ENCODE measurements at regions not wholly inside any gene's neighbourhood (a gene's known extent, or its start where the extent isn't known, plus 50 kb on each side); places are given as distances from the start of the nearest gene placed in this dataset.

GRCh38 chr1:58864654-58865053 lies 80.8 kb upstream of the JUN start:
- no peak for DNase-seq

GRCh38 chr1:58866578-58866977 lies 82.7 kb upstream of the JUN start:
- no peak for DNase-seq

- no peak for DNase-seq
Observed at GRCh38 chr1:58869638-58870297, 85.9 kb upstream of the JUN start.

GRCh38 chr1:58870298-58870676 lies 86.4 kb upstream of the JUN start:
- peak; percentile 83 for DNase-seq

- DNase-seq: no peak
Observed at GRCh38 chr1:58874342-58874741, 90.5 kb upstream of the JUN start.

- peak; percentile 93 for DNase-seq
Observed at GRCh38 chr1:58874757-58875755, 91.2 kb upstream of the JUN start.

- no peak for DNase-seq
Observed at GRCh38 chr1:58879464-58879863, 95.6 kb upstream of the JUN start.

- no peak for DNase-seq
Observed at GRCh38 chr1:58880592-58880991, 96.7 kb upstream of the JUN start.

- no peak for DNase-seq
Observed at GRCh38 chr1:58881471-58881994, 97.7 kb upstream of the JUN start.

- peak; percentile 59 for DNase-seq
Observed at GRCh38 chr1:58882322-58882948, 98.6 kb upstream of the JUN start.

GRCh38 chr1:58883037-58883887 lies 99.4 kb upstream of the JUN start:
- DNase-seq: peak; percentile 86

GRCh38 chr1:58883888-58884482 lies 100.1 kb upstream of the JUN start:
- no peak for DNase-seq

- DNase-seq: peak; percentile 94
Observed at GRCh38 chr1:58884706-58885661, 101.1 kb upstream of the JUN start.

- DNase-seq: no peak
Observed at GRCh38 chr1:58885998-58886397, 102.2 kb upstream of the JUN start.

- no peak for DNase-seq
Observed at GRCh38 chr1:58886611-58887010, 102.8 kb upstream of the JUN start.

GRCh38 chr1:58887059-58887458 lies 103.2 kb upstream of the JUN start:
- DNase-seq: no peak

- DNase-seq: no peak
Observed at GRCh38 chr1:58888833-58889232, 105.0 kb upstream of the JUN start.

- DNase-seq: no peak
Observed at GRCh38 chr1:58890113-58890512, 106.3 kb upstream of the JUN start.

- DNase-seq: no peak
Observed at GRCh38 chr1:58890609-58891008, 106.8 kb upstream of the JUN start.

- DNase-seq: no peak
Observed at GRCh38 chr1:58891347-58891746, 107.5 kb upstream of the JUN start.
